K562 (cell line): ENCODE measurements at regions not wholly inside any gene's neighbourhood (a gene's known extent, or its start where the extent isn't known, plus 50 kb on each side); places are given as distances from the start of the nearest gene placed in this dataset.
A peak's percentile ranks its signal among the peaks of the same experiment; 100 is the strongest.

ENCODE experiments used
- ATAC-seq: fragments of 200-7000 bp; cut with Tn5 transposase; 3 replicates; pipeline ENCODE4 v1.9.1; 2020; ENCODE audit warnings: moderate library complexity
- BruUV-seq: library from RNA; stranded (reverse); fragments of 400-500 nt; replicated peaks from 2 replicates; lab custom pipeline; 2021; lab: Mats Ljungman, UMichigan
- CTCF ChIA-PET: fragments of 300-600 bp; formaldehyde crosslinking; extraction: SDS; loops from one replicate; lab custom pipeline; 2021; ENCODE audit warnings: low intra/inter-chr PET ratio; lab: Yijun Ruan, JAX
- POLR2A ChIA-PET: fragments of 300-600, 350-650 bp; sonication (Branson Sonifier 250); formaldehyde crosslinking; extraction: SDS; loops from one replicate; lab custom pipeline; 2021; ENCODE audit warnings: antibody characterized with exemption, inconsistent platforms; lab: Yijun Ruan, JAX
- DNase-seq, 4 experiments: peaks; one replicate each; pipeline versions ENCODE4 v3.0.0 to v3.0.0-alpha.2; 2011 to 2018; ENCODE audit warnings: low spot score in 3 of 4, mixed read lengths in 3 of 4; ENCODE audit errors: extremely low read depth in 1 of 4
- FAIRE-seq: peaks from 2 replicates; lab custom pipeline; 2011; peaks lifted over from hg19 to GRCh38; lab: Jason Lieb, UNC
- H2AFZ ChIP-seq: 2 replicates; pipeline ENCODE4 v1.6.0; 2011; ENCODE audit warnings: low read depth, low read length, control low read depth, inconsistent platforms
- H3K27ac ChIP-seq: fragments of 200-600 bp; 3 replicates; pipeline ENCODE4 v1.8.0; 2011; ENCODE audit warnings: low read depth, mild to moderate bottlenecking, control low read depth, inconsistent platforms, low read length, moderate library complexity, mixed read lengths; ENCODE audit errors: extremely low read depth
- H3K27me3 ChIP-seq, 2 experiments: fragments of 300-600 bp in 1 of 2; 2 replicates in 1 of 2; 3 replicates in 1 of 2; pipeline versions ENCODE4 v1.6.0 to v1.8.0; 2011; ENCODE audit warnings: inconsistent platforms in 2 of 2, low read length in 2 of 2, mild to moderate bottlenecking in 1 of 2, mixed read lengths in 1 of 2, moderate library complexity in 1 of 2; ENCODE audit not compliant: control insufficient read depth in 2 of 2, insufficient read depth in 2 of 2
- H3K36me3 ChIP-seq: fragments of 300-600 bp; 3 replicates; pipeline ENCODE4 v1.8.0; 2011; ENCODE audit warnings: mild to moderate bottlenecking, low read length, inconsistent platforms; ENCODE audit not compliant: control insufficient read depth, insufficient read depth
- H3K4me1 ChIP-seq, 2 experiments: fragments of 200-600 bp in 1 of 2; replicated peaks in 1 of 2; 2 replicates in 1 of 2; 3 replicates in 1 of 2; pipeline versions ENCODE4 v1.5.1 to v1.8.0; 2011; ENCODE audit warnings: inconsistent platforms in 2 of 2, low read length in 2 of 2, mild to moderate bottlenecking in 1 of 2, mixed read lengths in 1 of 2, moderate library complexity in 1 of 2; ENCODE audit not compliant: control insufficient read depth in 2 of 2, insufficient read depth in 2 of 2
- H3K4me2 ChIP-seq: 2 replicates; pipeline ENCODE4 v1.6.1; 2011; ENCODE audit warnings: low read length, control low read depth, inconsistent platforms, mixed read lengths; ENCODE audit not compliant: insufficient read depth
- H3K4me3 ChIP-seq: fragments of 200-600 bp; sonication (generic), shearing (Covaris generic); 2 replicates; pipeline ENCODE4 v1.5.1; 2016; ENCODE audit warnings: control low read depth, inconsistent platforms
- H3K79me2 ChIP-seq: fragments of 200-600 bp; 3 replicates; pipeline ENCODE4 v1.8.0; 2011; ENCODE audit warnings: low read length, inconsistent platforms; ENCODE audit not compliant: control insufficient read depth, insufficient read depth
- H3K9ac ChIP-seq, 2 experiments: 2 replicates each; pipeline versions ENCODE4 v1.6.0 to v1.6.1; 2011; ENCODE audit warnings: low read depth in 2 of 2, low read length in 2 of 2, control low read depth in 1 of 2, inconsistent platforms in 1 of 2, mild to moderate bottlenecking in 1 of 2, mixed read lengths in 1 of 2; ENCODE audit not compliant: insufficient read depth in 1 of 2
- H3K9me1 ChIP-seq: one replicate; pipeline ENCODE4 v1.6.0; 2011; ENCODE audit warnings: inconsistent platforms, mild to moderate bottlenecking, low read length, moderate library complexity; ENCODE audit not compliant: control insufficient read depth, insufficient read depth
- H3K9me3 ChIP-seq: replicated peaks from 2 replicates; pipeline ENCODE4 v1.5.1; 2011; ENCODE audit warnings: low read depth, low read length, inconsistent platforms; ENCODE audit not compliant: control insufficient read depth, insufficient read depth
- H4K20me1 ChIP-seq: replicated peaks from 2 replicates; pipeline ENCODE4 v1.6.1; 2011; ENCODE audit warnings: low read length, inconsistent platforms, mixed read lengths; ENCODE audit not compliant: control insufficient read depth, insufficient read depth
- SPI1 ChIP-seq: IDR thresholded peaks from 2 replicates; pipeline ENCODE4 v1.6.1; 2011; ENCODE audit warnings: low read depth, low read length, control low read depth, borderline replicate concordance
- WGBS: fragments of 100-300 bp; shearing (Covaris generic); methylation state at CpG from one replicate; pipeline ENCODE4 v1.1.6; 2016; ENCODE audit warnings: low coverage, mixed read lengths; ENCODE audit not compliant: insufficient coverage; ENCODE audit errors: missing lambda C conversion rate; 5-methylcytosine and 5-hydroxymethylcytosine counted together
- in situ Hi-C: fragments of 300-500 bp; cut with MboI; formaldehyde crosslinking; loops from 4 replicates; pipeline ENCODE4 v1.15.0; 2018; ENCODE audit warnings: inconsistent platforms, mixed read lengths
- intact Hi-C: fragments of 100-400 bp; cut with micrococcal nuclease; formaldehyde crosslinking; loops from 2 replicates; pipeline ENCODE4 v1.14.2; 2022
- TF ChIP-seq, protein P1 (sequence below): fragments of 450-650 bp; IDR thresholded peaks from 2 replicates; pipeline ENCODE4 v1.6.1; 2016

DNA sequence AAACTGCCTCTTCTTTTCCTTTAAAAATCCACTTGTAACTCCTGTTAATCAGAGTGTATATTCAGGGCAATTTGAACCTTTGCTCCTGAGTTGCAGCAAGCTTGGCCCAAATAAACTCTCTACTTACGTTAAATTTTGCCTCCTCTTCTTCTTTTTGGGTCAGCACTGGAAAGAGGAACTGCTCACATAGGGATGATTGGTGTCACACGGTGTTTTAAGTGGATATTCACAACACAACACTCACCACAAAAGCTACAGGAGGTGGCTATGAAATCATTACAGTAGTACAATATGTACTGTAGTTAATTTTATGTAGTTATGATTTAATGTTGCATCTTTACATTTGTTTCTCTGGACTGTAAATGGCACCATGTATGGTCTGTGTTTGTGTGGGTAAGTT lies 96.8 kb upstream of the DOCK9 start:
- no peak overlapping the region for H2AFZ ChIP-seq
- ATAC-seq (no peak), DNase-seq (no peak), FAIRE-seq (no peak)
- H3K9me1 ChIP-seq: no peaks in the 10 kb centered on the region
- TF ChIP-seq, protein P1, sequence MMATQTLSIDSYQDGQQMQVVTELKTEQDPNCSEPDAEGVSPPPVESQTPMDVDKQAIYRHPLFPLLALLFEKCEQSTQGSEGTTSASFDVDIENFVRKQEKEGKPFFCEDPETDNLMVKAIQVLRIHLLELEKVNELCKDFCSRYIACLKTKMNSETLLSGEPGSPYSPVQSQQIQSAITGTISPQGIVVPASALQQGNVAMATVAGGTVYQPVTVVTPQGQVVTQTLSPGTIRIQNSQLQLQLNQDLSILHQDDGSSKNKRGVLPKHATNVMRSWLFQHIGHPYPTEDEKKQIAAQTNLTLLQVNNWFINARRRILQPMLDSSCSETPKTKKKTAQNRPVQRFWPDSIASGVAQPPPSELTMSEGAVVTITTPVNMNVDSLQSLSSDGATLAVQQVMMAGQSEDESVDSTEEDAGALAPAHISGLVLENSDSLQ: no peak
- TF ChIP-seq SPI1: peak; percentile 67; the same call in 1 of the 2 replicates
- no peak overlapping the region for H3K9ac ChIP-seq
- CTCF ChIA-PET: no interaction called here
- BruUV-seq: no TSS peak
- in situ Hi-C loops: no loop called here
- H3K9me3 ChIP-seq: peaks cover 2% of the 10 kb centered on the region; the same call in 1 of the 2 replicates
- H3K27ac ChIP-seq: no peak overlapping the region
- 75% methylated on average over 2 of the region's 2 CpGs for WGBS
- peaks cover 9 to 22% of the 10 kb centered on the region in 2 experiments; a peak in 3 of 5 replicates for H3K4me1 ChIP-seq
- peaks cover 8% of the 10 kb centered on the region; the same call in 2 of the 3 replicates for H3K36me3 ChIP-seq
- POLR2A ChIA-PET: interaction anchor here (0.6 kb wide), 1 partner anchor 232 kb away, joined by 5 read pairs; no protein-coding TSS in a partner anchor
- peaks cover 24% of the 10 kb centered on the region for H3K79me2 ChIP-seq
- intact Hi-C loops: no loop called here
- H3K4me2 ChIP-seq: no peak overlapping the region
- no peak overlapping the region for H3K4me3 ChIP-seq
- no peaks in the 10 kb centered on the region for H3K27me3 ChIP-seq
- no peaks in the 10 kb centered on the region for H4K20me1 ChIP-seq
